ENCODE measurements at regions not wholly inside any gene's neighbourhood (a gene's known extent, or its start where the extent isn't known, plus 50 kb on each side); places are given as distances from the start of the nearest gene placed in this dataset.
A peak's percentile ranks its signal among the peaks of the same experiment; 100 is the strongest.

DNA sequence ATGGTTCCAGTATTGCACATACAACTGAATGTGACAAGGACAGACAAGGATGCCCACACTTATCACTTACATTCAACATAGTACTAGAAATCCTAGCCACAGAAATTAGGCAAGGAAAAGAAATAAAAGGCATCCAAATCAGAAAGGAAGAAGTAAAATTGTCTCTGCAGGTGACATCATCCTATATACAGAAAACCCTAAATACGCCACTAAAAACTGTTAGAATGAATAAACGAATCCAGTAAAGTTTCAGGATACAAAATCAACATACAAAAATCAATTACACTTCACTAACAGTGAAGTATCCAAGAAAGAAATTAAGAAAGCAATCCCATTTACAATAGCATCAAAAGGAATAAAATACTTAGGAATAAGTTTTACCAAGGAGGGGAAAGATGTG lies 66.1 kb downstream of the FAM217A start:
- no peak for DNase-seq
- Mint-ChIP-seq H3K27ac (no peak overlapping the region), H3K4me3 (no peak overlapping the region), H3K4me1 (peaks cover 23% of the 10 kb centered on the region), H3K36me3 (ENCODE audit: low read depth) (peaks cover 35% of the 10 kb centered on the region), H3K9me3 (peaks cover 14% of the 10 kb centered on the region), H3K27me3 (ENCODE audit: insufficient read depth) (no peaks in the 10 kb centered on the region)
- peaks cover 14% of the 10 kb centered on the region for H3K9me3 ChIP-seq (ENCODE audit: control insufficient read depth, low read length)
- no peak overlapping the region for H3K4me3 ChIP-seq (ENCODE audit: low read length)
- no peak overlapping the region for H3K27ac ChIP-seq (ENCODE audit: low read depth, low read length)
- 97% methylated on average over 2 of the region's 2 CpGs; no CpG with 5 or more reads in 1 of the 2 experiments for WGBS, 2 experiments (ENCODE audit: insufficient coverage in 1 of 2, insufficient read length in 1 of 2)
- H3K9ac ChIP-seq (ENCODE audit: extremely low read depth, low read length, poor library complexity, severe bottlenecking), result no peak overlapping the region
- H3K27me3 ChIP-seq (ENCODE audit: control insufficient read depth, insufficient read depth, low read length, poor library complexity, severe bottlenecking), result no peaks in the 10 kb centered on the region
- H3K36me3 ChIP-seq (ENCODE audit: control insufficient read depth, insufficient read depth, low read length), result peaks cover 19% of the 10 kb centered on the region
- peaks cover 3% of the 10 kb centered on the region for H3K4me1 ChIP-seq (ENCODE audit: control insufficient read depth, insufficient read depth, low read length)
- TF ChIP-seq, protein P1, sequence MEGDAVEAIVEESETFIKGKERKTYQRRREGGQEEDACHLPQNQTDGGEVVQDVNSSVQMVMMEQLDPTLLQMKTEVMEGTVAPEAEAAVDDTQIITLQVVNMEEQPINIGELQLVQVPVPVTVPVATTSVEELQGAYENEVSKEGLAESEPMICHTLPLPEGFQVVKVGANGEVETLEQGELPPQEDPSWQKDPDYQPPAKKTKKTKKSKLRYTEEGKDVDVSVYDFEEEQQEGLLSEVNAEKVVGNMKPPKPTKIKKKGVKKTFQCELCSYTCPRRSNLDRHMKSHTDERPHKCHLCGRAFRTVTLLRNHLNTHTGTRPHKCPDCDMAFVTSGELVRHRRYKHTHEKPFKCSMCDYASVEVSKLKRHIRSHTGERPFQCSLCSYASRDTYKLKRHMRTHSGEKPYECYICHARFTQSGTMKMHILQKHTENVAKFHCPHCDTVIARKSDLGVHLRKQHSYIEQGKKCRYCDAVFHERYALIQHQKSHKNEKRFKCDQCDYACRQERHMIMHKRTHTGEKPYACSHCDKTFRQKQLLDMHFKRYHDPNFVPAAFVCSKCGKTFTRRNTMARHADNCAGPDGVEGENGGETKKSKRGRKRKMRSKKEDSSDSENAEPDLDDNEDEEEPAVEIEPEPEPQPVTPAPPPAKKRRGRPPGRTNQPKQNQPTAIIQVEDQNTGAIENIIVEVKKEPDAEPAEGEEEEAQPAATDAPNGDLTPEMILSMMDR (conservative IDR thresholded peaks at IDR 0.05), result no peak

DNA sequence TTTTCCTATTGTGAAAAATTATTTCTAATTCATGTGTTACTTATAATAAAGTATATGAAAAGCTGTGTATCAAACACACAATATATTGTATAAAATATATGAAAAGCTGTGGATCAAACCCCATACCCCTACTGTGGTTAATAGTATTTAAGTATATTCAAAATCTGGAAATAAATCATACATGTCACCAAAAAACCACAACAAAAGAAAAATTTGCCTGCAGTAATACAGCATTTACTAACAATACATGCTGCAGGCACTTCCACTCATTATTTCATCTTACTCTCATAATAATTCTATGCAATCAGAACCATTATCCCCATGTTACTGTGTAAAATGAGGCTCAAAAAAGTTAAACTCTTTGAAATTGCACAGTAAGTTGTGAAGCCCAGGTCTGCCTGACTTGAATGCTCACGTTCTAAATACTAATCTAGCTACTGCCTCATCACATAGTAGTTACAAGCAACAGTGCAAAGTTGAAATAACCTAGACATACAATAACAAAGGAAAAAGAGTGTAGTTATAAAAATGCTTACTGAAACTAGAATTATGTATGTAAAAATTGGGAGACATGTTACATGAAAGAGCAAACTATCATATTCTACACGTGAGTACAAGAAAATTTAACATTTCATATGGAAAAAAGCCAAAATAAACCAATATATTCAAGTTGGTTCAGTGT lies 61.7 kb downstream of the FAM217A start:
- H3K4me1 Mint-ChIP-seq, result peaks cover 30% of the 10 kb centered on the region
- H3K36me3 Mint-ChIP-seq (ENCODE audit: low read depth), result peaks cover 33% of the 10 kb centered on the region
- H3K27ac Mint-ChIP-seq, result peak overlapping the region; percentile 97
- peak overlapping the region; percentile 97 for H3K27ac ChIP-seq (ENCODE audit: low read depth, low read length)
- peaks cover 4% of the 10 kb centered on the region for H3K4me1 ChIP-seq (ENCODE audit: control insufficient read depth, insufficient read depth, low read length)
- peak overlapping the region; percentile 85 for H3K4me3 Mint-ChIP-seq
- H3K9me3 Mint-ChIP-seq, result peaks cover 14% of the 10 kb centered on the region
- TF ChIP-seq, protein P1 (conservative IDR thresholded peaks at IDR 0.05), result no peak
- H3K36me3 ChIP-seq (ENCODE audit: control insufficient read depth, insufficient read depth, low read length), result peaks cover 19% of the 10 kb centered on the region
- H3K27me3 ChIP-seq (ENCODE audit: control insufficient read depth, insufficient read depth, low read length, poor library complexity, severe bottlenecking), result no peaks in the 10 kb centered on the region
- H3K27me3 Mint-ChIP-seq (ENCODE audit: insufficient read depth), result no peaks in the 10 kb centered on the region
- no peak for DNase-seq
- peak overlapping the region; percentile 90 for H3K4me3 ChIP-seq (ENCODE audit: low read length)
- H3K9ac ChIP-seq (ENCODE audit: extremely low read depth, low read length, poor library complexity, severe bottlenecking), result peak overlapping the region; percentile 93
- WGBS, 2 experiments (ENCODE audit: insufficient coverage in 1 of 2, insufficient read length in 1 of 2), result 22% methylated on average over 2 of the region's 2 CpGs; no CpG with 5 or more reads in 1 of the 2 experiments
- H3K9me3 ChIP-seq (ENCODE audit: control insufficient read depth, low read length), result peaks cover 14% of the 10 kb centered on the region

DNA sequence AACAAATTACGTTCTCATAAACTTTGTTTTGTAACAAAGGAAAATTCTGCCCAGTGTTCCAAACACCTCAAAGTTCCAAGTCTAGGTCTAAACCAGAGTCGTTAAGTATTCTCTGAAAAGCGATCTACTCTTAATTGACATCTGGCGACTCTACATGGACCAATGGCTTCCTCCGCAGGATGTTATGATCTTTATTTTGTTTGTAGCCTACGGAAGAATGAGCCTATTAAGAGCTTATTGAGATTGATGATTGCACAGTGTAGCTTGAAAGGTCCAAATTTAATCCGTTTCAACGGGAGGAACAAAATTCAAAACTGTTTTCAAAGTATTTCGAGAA lies 61.1 kb downstream of the FAM217A start:
- peak overlapping the region; percentile 85 for H3K4me3 Mint-ChIP-seq
- H3K4me1 Mint-ChIP-seq, result peaks cover 35% of the 10 kb centered on the region
- 0 to 1% methylated on average over 6 to 9 of the region's 9 CpGs for WGBS, 2 experiments (ENCODE audit: insufficient coverage in 1 of 2, insufficient read length in 1 of 2)
- Histone ChIP-seq H3K4me3 (ENCODE audit: low read length) (peak overlapping the region; percentile 90), H3K4me1 (ENCODE audit: control insufficient read depth, insufficient read depth, low read length) (peaks cover 4% of the 10 kb centered on the region), H3K36me3 (ENCODE audit: control insufficient read depth, insufficient read depth, low read length) (peaks cover 19% of the 10 kb centered on the region), H3K27ac (ENCODE audit: low read depth, low read length) (peak overlapping the region; percentile 97), H3K9me3 (ENCODE audit: control insufficient read depth, low read length) (peaks cover 14% of the 10 kb centered on the region), H3K9ac (ENCODE audit: extremely low read depth, low read length, poor library complexity, severe bottlenecking) (peak overlapping the region; percentile 93), H3K27me3 (ENCODE audit: control insufficient read depth, insufficient read depth, low read length, poor library complexity, severe bottlenecking) (no peaks in the 10 kb centered on the region)
- no peaks in the 10 kb centered on the region for H3K27me3 Mint-ChIP-seq (ENCODE audit: insufficient read depth)
- H3K27ac Mint-ChIP-seq, result peak overlapping the region; percentile 97
- no peak for DNase-seq
- TF ChIP-seq, protein P1 (conservative IDR thresholded peaks at IDR 0.05), result no peak
- peaks cover 29% of the 10 kb centered on the region for H3K36me3 Mint-ChIP-seq (ENCODE audit: low read depth)
- H3K9me3 Mint-ChIP-seq, result peaks cover 14% of the 10 kb centered on the region
